Colonic mucosa (tissue), 4 donors: ENCODE measurements at regions not wholly inside any gene's neighbourhood (a gene's known extent, or its start where the extent isn't known, plus 50 kb on each side); places are given as distances from the start of the nearest gene placed in this dataset.

Experiments
- DNase-seq: peaks from one replicate; pipeline ENCODE4 v3.0.0-alpha.2; 2020
- H3K27ac ChIP-seq: fragments of 200-600 bp; one replicate; pipeline ENCODE4 v1.8.0; 2021
- H3K27me3 ChIP-seq: fragments of 200-600 bp; one replicate; pipeline ENCODE4 v1.8.0; 2021
- H3K36me3 ChIP-seq: fragments of 200-600 bp; one replicate; pipeline ENCODE4 v1.8.0; 2021
- H3K4me1 ChIP-seq: fragments of 200-600 bp; one replicate; pipeline ENCODE4 v1.8.0; 2021; ENCODE audit warnings: mild to moderate bottlenecking
- H3K4me3 ChIP-seq: fragments of 200-600 bp; one replicate; pipeline ENCODE4 v1.8.0; 2021
- H3K9ac ChIP-seq, 2 donors: one replicate each; pipeline ENCODE4 v1.7.0; 2013; ENCODE audit warnings: control low read depth in 2 of 2, low read depth in 2 of 2, low read length in 2 of 2
- H3K9me3 ChIP-seq: fragments of 200-600 bp; one replicate; pipeline ENCODE4 v1.8.0; 2021
- intact Hi-C: fragments of 100-400 bp; cut with DNase I; formaldehyde crosslinking; loops from one replicate; pipeline ENCODE4 v1.14.1; 2022
- TF ChIP-seq, protein P1 (sequence below): fragments of 200-600 bp; IDR thresholded peaks from one replicate; pipeline ENCODE4 v1.8.0; 2022; ENCODE audit warnings: antibody characterized with exemption, mild to moderate bottlenecking
- donor health status: healthy.
- donor health status: DM: no; HTN: no; CAD: no.
- donor health status: DM: no; HTN: no; CAD: no.

DNA sequence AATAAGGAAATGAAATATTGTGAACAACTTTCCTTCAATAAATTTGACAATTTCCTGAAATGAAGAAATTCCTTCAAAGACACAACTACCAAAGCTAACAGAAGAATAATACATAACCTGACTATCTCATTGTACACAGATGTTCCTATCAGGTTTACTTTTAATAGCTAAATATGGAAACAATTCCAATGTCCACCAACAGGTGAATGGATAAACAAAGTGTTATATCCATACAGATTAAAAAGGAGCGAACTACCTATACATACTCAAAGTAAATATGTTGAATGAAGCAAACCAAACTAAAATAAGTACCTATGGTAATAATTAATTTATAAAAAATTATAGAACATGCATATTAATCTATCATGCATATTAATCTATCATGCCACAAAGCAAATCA lies 554.9 kb downstream of the PPP4R3C start:
- no peak for DNase-seq
- no peaks in the 10 kb centered on the region for H3K4me1 ChIP-seq
- no peaks in the 10 kb centered on the region for H3K9me3 ChIP-seq
- no peak overlapping the region for H3K9ac ChIP-seq
- no peaks in the 10 kb centered on the region for H3K36me3 ChIP-seq
- TF ChIP-seq, protein P1, sequence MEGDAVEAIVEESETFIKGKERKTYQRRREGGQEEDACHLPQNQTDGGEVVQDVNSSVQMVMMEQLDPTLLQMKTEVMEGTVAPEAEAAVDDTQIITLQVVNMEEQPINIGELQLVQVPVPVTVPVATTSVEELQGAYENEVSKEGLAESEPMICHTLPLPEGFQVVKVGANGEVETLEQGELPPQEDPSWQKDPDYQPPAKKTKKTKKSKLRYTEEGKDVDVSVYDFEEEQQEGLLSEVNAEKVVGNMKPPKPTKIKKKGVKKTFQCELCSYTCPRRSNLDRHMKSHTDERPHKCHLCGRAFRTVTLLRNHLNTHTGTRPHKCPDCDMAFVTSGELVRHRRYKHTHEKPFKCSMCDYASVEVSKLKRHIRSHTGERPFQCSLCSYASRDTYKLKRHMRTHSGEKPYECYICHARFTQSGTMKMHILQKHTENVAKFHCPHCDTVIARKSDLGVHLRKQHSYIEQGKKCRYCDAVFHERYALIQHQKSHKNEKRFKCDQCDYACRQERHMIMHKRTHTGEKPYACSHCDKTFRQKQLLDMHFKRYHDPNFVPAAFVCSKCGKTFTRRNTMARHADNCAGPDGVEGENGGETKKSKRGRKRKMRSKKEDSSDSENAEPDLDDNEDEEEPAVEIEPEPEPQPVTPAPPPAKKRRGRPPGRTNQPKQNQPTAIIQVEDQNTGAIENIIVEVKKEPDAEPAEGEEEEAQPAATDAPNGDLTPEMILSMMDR: no peak
- intact Hi-C loops: no loop called here
- no peaks in the 10 kb centered on the region for H3K27me3 ChIP-seq
- H3K4me3 ChIP-seq: no peak overlapping the region
- no peak overlapping the region for H3K27ac ChIP-seq

DNA sequence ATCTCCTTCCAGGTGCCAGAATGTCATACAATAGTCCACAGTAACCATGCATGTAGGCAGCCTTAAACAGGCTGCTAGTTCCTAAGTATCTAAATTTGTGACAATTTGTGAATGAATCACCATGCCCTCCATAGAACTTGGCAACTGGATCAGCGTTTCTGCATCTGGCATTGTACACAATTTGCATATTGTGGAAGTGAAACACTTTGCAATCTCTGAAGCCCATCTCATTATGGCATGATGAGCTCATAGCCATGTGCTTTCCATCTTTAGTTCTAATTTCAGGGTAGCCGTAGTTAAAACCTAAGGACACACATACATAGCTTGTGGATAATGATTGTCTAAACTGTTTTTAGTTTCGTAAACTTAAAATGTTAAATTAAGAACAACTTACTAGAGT lies 573.6 kb downstream of the PPP4R3C start:
- TF ChIP-seq, protein P1: no peak
- Histone ChIP-seq H3K27me3 (no peaks in the 10 kb centered on the region), H3K9me3 (no peaks in the 10 kb centered on the region), H3K36me3 (no peaks in the 10 kb centered on the region), H3K9ac (no peak overlapping the region), H3K27ac (no peak overlapping the region), H3K4me3 (no peak overlapping the region), H3K4me1 (no peaks in the 10 kb centered on the region)
- DNase-seq: no peak
- intact Hi-C loops: no loop called here

DNA sequence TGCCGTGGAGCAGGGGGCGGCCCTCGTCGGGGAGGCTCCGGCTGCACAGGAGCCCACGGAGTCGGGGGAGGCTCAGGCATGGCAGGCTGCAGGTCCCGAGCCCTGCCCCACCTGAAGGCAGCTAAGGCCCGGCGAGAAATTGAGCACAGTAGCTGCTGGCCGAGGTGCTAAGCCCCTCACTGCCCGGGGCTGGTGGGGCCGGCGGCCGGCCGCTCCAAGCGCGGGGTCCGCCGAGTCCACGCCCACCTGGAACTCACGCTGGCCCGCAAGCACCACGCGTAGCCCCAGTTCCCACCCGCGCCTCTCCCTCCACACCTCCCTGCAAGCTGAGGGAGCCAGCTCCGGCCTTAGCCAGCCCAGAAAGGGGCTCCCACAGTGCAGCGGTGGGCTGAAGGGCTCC lies 589.4 kb downstream of the PPP4R3C start:
- no peaks in the 10 kb centered on the region for H3K4me1 ChIP-seq
- H3K36me3 ChIP-seq: no peaks in the 10 kb centered on the region
- H3K27me3 ChIP-seq: no peaks in the 10 kb centered on the region
- no peak overlapping the region for H3K4me3 ChIP-seq
- H3K9me3 ChIP-seq: no peaks in the 10 kb centered on the region
- TF ChIP-seq, protein P1: no peak
- H3K9ac ChIP-seq: no peak overlapping the region
- H3K27ac ChIP-seq: no peak overlapping the region
- no peak for DNase-seq
- intact Hi-C loops: no loop called here

DNA sequence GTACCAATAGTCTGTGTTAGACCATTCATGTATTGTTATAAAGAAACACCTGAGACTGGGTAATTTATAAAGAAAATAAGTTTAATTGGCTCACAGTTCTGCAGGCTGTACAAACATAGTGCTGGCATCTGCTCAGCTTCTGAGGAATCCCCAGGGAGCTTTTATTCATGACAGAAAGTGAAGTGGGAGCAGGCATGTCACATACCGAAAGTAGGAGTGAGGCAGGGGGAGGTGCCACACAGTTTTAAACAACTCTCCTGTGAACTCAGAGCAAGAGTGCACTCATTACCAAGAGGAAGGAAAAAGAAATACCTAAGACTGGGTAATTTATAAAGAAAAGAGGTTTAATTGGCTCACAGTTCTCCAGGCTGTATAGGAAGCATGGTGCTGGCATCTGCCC lies 591.2 kb downstream of the PPP4R3C start:
- no peaks in the 10 kb centered on the region for H3K27me3 ChIP-seq
- TF ChIP-seq, protein P1: no peak
- H3K4me1 ChIP-seq: no peaks in the 10 kb centered on the region
- DNase-seq: no peak
- intact Hi-C loops: no loop called here
- no peaks in the 10 kb centered on the region for H3K36me3 ChIP-seq
- H3K9ac ChIP-seq: no peak overlapping the region
- no peak overlapping the region for H3K27ac ChIP-seq
- no peaks in the 10 kb centered on the region for H3K9me3 ChIP-seq
- H3K4me3 ChIP-seq: no peak overlapping the region

DNA sequence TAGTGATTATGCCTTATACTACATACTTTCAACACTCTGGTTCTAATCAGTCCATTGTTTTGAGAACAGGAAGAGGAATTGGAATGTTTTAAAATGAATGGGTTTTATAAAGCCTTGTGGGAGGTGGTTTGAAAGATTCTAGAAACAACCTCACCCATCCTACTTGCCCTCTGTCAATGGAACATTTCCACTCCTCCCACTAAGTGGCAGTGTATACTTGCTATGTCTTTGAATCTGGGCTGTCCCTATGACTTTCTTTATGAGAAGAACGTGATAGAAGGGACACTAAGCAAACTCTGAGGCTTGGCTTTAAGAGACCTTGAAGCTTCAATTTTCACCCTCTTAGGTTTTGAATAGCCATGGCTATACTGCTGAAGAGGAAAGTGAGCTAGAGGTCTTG lies 611.2 kb downstream of the PPP4R3C start:
- Histone ChIP-seq H3K27me3 (no peaks in the 10 kb centered on the region), H3K9ac (no peak overlapping the region), H3K27ac (no peak overlapping the region), H3K9me3 (no peaks in the 10 kb centered on the region), H3K36me3 (no peaks in the 10 kb centered on the region), H3K4me3 (no peak overlapping the region), H3K4me1 (no peaks in the 10 kb centered on the region)
- TF ChIP-seq, protein P1: no peak
- intact Hi-C loops: no loop called here
- no peak for DNase-seq

DNA sequence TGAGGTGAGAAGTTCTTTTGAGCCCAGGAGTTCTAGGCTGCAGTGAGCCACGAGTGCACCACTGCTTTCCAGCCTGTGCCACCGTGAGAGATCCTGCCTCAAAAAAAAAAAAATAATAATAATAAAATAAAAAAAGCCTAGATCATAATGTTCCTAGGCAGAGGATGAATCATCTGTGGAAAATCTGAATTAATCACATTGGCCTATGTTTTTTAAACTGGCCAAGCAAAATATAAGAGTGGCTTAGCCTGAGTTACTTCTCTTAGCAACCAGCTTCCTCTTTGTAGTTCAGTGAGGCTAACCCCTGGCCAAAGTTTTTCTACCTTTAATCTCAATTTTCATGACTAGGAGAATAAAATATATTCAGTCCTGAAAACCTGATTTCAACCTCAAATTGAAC lies 614.6 kb downstream of the PPP4R3C start:
- H3K4me3 ChIP-seq: no peak overlapping the region
- TF ChIP-seq, protein P1: no peak
- no peaks in the 10 kb centered on the region for H3K4me1 ChIP-seq
- intact Hi-C loops: no loop called here
- H3K27ac ChIP-seq: no peak overlapping the region
- H3K9me3 ChIP-seq: no peaks in the 10 kb centered on the region
- DNase-seq: no peak
- no peaks in the 10 kb centered on the region for H3K27me3 ChIP-seq
- no peak overlapping the region for H3K9ac ChIP-seq
- no peaks in the 10 kb centered on the region for H3K36me3 ChIP-seq
